Fibroblast of the aortic adventitia (primary cell): ENCODE measurements at regions not wholly inside any gene's neighbourhood (a gene's known extent, or its start where the extent isn't known, plus 50 kb on each side); places are given as distances from the start of the nearest gene placed in this dataset.
A peak's percentile ranks its signal among the peaks of the same experiment; 100 is the strongest.

Experiments used
- DNase-seq: peaks from one replicate; pipeline ENCODE4 v3.0.0-alpha.2; 2010; ENCODE audit warnings: low read depth
- H3K4me3 ChIP-seq: 2 replicates; pipeline ENCODE4 v1.5.1; 2011; ENCODE audit warnings: low read depth, mild to moderate bottlenecking, control low read depth, low read length, moderate library complexity
- CTCF ChIP-seq: IDR thresholded peaks from 2 replicates; pipeline ENCODE4 v1.5.1; 2011; ENCODE audit warnings: mild to moderate bottlenecking, low read length, control low read depth, inconsistent platforms; ENCODE audit not compliant: insufficient read depth

GRCh38 chr4:106850691-106851090, 185.4 kb downstream of the DKK2 start:
- no peak for DNase-seq
- TF ChIP-seq CTCF, result no peak
- no peak overlapping the region for H3K4me3 ChIP-seq

GRCh38 chr4:106835919-106836318, 200.2 kb downstream of the DKK2 start:
- no peak for TF ChIP-seq CTCF
- no peak overlapping the region for H3K4me3 ChIP-seq
- DNase-seq, result no peak

DNA sequence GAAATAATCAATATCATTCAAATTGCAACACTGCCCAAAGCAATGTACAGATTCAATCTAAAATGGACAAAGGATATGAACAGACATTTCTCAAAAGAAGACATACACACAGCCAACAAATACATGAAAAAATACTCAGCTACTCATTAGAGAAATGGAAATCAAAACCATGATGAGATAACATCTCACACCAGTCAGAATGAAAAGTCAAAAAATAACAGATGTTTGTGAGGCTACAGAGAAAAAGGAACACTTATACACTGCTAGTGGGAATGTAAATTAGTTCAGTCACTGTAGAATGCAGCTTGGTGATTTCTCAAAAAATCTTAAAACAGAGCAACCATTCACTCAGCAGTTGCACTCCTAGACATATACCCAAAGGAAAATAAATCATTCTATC, 205.2 kb downstream of the DKK2 start:
- no peak overlapping the region for H3K4me3 ChIP-seq
- TF ChIP-seq CTCF, result no peak
- no peak for DNase-seq

DNA sequence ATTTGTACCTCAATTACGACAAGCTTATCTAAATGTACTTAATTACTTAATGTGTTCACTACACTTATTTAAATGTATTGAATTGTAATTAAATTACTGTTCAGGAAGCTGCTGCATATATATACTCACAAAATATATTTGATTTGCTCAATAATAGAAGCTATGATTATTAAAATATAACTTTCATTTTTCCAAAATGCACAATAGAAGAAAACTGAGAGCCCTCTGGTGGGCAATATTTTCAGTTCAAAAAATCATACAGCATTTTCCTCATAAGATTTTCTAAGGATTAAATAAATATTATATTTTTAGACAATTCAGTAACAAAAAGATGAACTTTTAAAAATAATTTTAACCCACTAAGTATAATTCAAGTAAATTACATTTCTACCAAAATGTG, 217.3 kb downstream of the DKK2 start:
- no peak overlapping the region for H3K4me3 ChIP-seq
- DNase-seq, result peak; percentile 19
- peak; percentile 38 for TF ChIP-seq CTCF

DNA sequence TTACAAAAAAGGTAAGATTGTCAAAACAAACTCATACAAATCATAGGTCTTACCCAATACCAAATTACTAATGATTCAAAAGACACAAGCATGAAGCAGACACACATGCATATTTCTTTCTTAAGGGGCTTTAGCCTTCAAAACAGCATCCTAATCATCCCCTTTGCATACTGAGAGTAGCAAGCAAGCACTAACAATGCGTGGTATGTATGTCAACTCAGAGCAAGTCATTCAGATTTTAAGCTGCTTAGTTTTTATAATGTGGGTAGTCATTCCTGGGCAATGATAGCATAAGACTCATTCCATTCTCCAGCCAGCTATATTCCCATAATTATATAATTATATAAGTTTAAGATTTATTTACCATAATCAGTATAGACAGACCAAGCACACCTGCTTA, 219.6 kb downstream of the DKK2 start:
- no peak for TF ChIP-seq CTCF
- DNase-seq, result peak; percentile 22
- no peak overlapping the region for H3K4me3 ChIP-seq

DNA sequence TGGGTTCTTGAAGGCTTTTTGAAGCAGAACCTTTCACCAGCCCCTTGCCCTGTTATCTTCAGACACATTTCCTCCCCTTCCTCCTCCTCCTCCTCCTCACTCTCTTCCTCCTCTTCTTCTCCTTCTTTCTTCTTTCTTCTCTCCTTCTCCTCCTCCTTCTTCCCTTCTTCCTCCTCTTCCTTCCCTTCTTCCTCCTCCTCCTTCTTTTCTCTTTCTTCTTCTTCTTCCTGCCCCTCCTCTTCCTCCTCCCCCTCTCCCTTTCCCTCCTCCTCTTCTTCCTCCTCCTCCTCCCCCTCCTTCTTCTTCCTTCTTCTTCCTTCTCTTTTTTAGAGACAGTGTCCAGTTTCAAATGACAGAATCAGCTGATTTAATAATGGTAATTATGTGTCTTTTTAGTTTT, 226.0 kb downstream of the DKK2 start:
- no peak for DNase-seq
- TF ChIP-seq CTCF, result no peak

GRCh38 chr4:106809076-106809475, 227.0 kb downstream of the DKK2 start:
- H3K4me3 ChIP-seq, result no peak overlapping the region
- peak; percentile 74 for DNase-seq
- peak; percentile 54 for TF ChIP-seq CTCF

More for the DNA sequence above, 226.0 kb downstream of the DKK2 start:
- no peak overlapping the region for H3K4me3 ChIP-seq
